HCT116 (cell line): ENCODE measurements at regions not wholly inside any gene's neighbourhood (a gene's known extent, or its start where the extent isn't known, plus 50 kb on each side); places are given as distances from the start of the nearest gene placed in this dataset.

Source experiments
- ATAC-seq: fragments of 200-7000 bp; cut with Tn5 transposase; 2 replicates; pipeline ENCODE4 v1.9.1; 2020; ENCODE audit warnings: mild to moderate bottlenecking, moderate library complexity
- BruUV-seq: library from RNA; stranded (reverse); fragments of 400-500 nt; replicated peaks from 2 replicates; lab custom pipeline; 2021; lab: Mats Ljungman, UMichigan
- CTCF ChIA-PET: fragments of 300-600 bp; sonication (Branson Sonifier 250); formaldehyde crosslinking; loops from one replicate; lab custom pipeline; 2021; ENCODE audit warnings: antibody characterized with exemption; lab: Charles Lee
- POLR2A ChIA-PET: fragments of 300-600, 350-600 bp; sonication (Branson Sonifier 250); formaldehyde crosslinking; loops from one replicate; lab custom pipeline; 2021; ENCODE audit warnings: antibody characterized with exemption; lab: Charles Lee
- RAD21 ChIA-PET, 2 experiments: fragments of 300-600 bp; sonication (Branson Sonifier 250); formaldehyde crosslinking; loops; one replicate each; lab custom pipeline; 2023; ENCODE audit warnings: low total read pairs in 2 of 2; ENCODE audit not compliant: uncharacterized antibody in 2 of 2, unreplicated experiment in 2 of 2, low non-redundant PET in 1 of 2; lab: Charles Lee
- DNase-seq: peaks from one replicate; pipeline ENCODE4 v3.0.0-alpha.2; 2010; ENCODE audit warnings: low read depth, low spot score
- H2AFZ ChIP-seq: fragments of 200-600 bp; shearing (Covaris generic), sonication (generic); 2 replicates; pipeline ENCODE4 v1.6.1; 2017; ENCODE audit warnings: low read depth, mixed run types, mixed read lengths, antibody characterized with exemption, low read length; ENCODE audit not compliant: poor library complexity, severe bottlenecking
- H3K27ac ChIP-seq: 2 replicates; pipeline ENCODE4 v1.5.1; 2012; ENCODE audit warnings: low read depth, low read length
- H3K27me3 ChIP-seq: fragments of 200-600 bp; sonication (generic); 2 replicates; pipeline ENCODE4 v1.6.1; 2016; ENCODE audit warnings: mixed run types, low read length, mixed read lengths; ENCODE audit not compliant: insufficient read depth
- H3K36me3 ChIP-seq, 2 experiments: fragments of 200-500 bp in 1 of 2; fragments of 200-600 bp in 1 of 2; sonication (Bioruptor generic) in 1 of 2; sonication (generic) in 1 of 2; 2 replicates each; pipeline versions ENCODE4 v1.5.1 to v1.6.1; 2014 to 2016; ENCODE audit warnings: low read length in 2 of 2, inconsistent platforms in 1 of 2, mixed read lengths in 1 of 2, mixed run types in 1 of 2; ENCODE audit not compliant: insufficient read depth in 2 of 2, control insufficient read depth in 1 of 2
- H3K4me1 ChIP-seq, 2 experiments: fragments of 200-600 bp in 1 of 2; sonication (generic) in 1 of 2; 2 replicates each; pipeline versions ENCODE4 v1.5.1 to v1.6.1; 2012 to 2017; ENCODE audit warnings: low read length in 2 of 2, inconsistent platforms in 1 of 2, mild to moderate bottlenecking in 1 of 2, mixed read lengths in 1 of 2, mixed run types in 1 of 2, moderate library complexity in 1 of 2; ENCODE audit not compliant: insufficient read depth in 2 of 2, control insufficient read depth in 1 of 2
- H3K4me2 ChIP-seq: fragments of 200-600 bp; sonication (generic); 2 replicates; pipeline ENCODE4 v1.6.1; 2017; ENCODE audit warnings: mixed run types, low read length, mixed read lengths
- H3K4me3 ChIP-seq, 2 experiments: fragments of 200-600 bp in 1 of 2; sonication (generic) in 1 of 2; replicated peaks in 1 of 2; 2 replicates each; pipeline ENCODE4 v1.5.1; 2011 to 2016; ENCODE audit warnings: low read length in 2 of 2, control low read depth in 1 of 2, low read depth in 1 of 2, mild to moderate bottlenecking in 1 of 2, mixed read lengths in 1 of 2, mixed run types in 1 of 2
- H3K79me2 ChIP-seq: fragments of 200-600 bp; sonication (generic); 2 replicates; pipeline ENCODE4 v1.6.1; 2017; ENCODE audit warnings: mild to moderate bottlenecking, mixed run types, low read length, moderate library complexity, mixed read lengths; ENCODE audit not compliant: insufficient read depth
- H3K9ac ChIP-seq: fragments of 200-600 bp; sonication (generic); 2 replicates; pipeline ENCODE4 v1.6.1; 2016; ENCODE audit warnings: low read length, mixed read lengths
- H3K9me2 ChIP-seq: fragments of 200-600 bp; sonication (generic), shearing (Covaris generic); 2 replicates; pipeline ENCODE4 v1.6.1; 2017; ENCODE audit warnings: mixed run types, mild to moderate bottlenecking, moderate library complexity; ENCODE audit not compliant: insufficient read depth
- H3K9me3 ChIP-seq, 2 experiments: fragments of 200-500 bp in 1 of 2; fragments of 200-600 bp in 1 of 2; sonication (Bioruptor generic) in 1 of 2; sonication (generic) in 1 of 2; 2 replicates each; pipeline ENCODE4 v1.6.1; 2014 to 2017; ENCODE audit warnings: low read length in 2 of 2, mixed read lengths in 2 of 2, inconsistent platforms in 1 of 2, low read depth in 1 of 2, mild to moderate bottlenecking in 1 of 2, mixed run types in 1 of 2, moderate library complexity in 1 of 2; ENCODE audit not compliant: control insufficient read depth in 1 of 2, insufficient read depth in 1 of 2
- H4K20me1 ChIP-seq: fragments of 200-600 bp; sonication (generic), shearing (Covaris generic); 2 replicates; pipeline ENCODE4 v1.6.1; 2017; ENCODE audit warnings: mixed run types, mild to moderate bottlenecking, moderate library complexity; ENCODE audit not compliant: insufficient read depth
- CBX3 ChIP-seq: IDR thresholded peaks from 2 replicates; pipeline ENCODE4 v1.6.1; 2012; ENCODE audit warnings: low read depth
- ELF1 ChIP-seq: IDR thresholded peaks from 2 replicates; pipeline ENCODE4 v1.6.1; 2012; ENCODE audit warnings: low read depth, borderline replicate concordance
- EZH2 ChIP-seq: fragments of 200-600 bp; sonication (generic); IDR thresholded peaks from 2 replicates; pipeline ENCODE4 v1.6.1; 2017; ENCODE audit warnings: antibody characterized with exemption, mixed run types
- FOSL1 ChIP-seq: IDR thresholded peaks from 2 replicates; pipeline ENCODE4 v1.6.1; 2012; ENCODE audit warnings: low read depth
- JUND ChIP-seq: IDR thresholded peaks from 2 replicates; pipeline ENCODE4 v1.6.1; 2012
- POLR2A ChIP-seq: IDR thresholded peaks from 2 replicates; pipeline ENCODE4 v1.7.0; 2011; ENCODE audit warnings: borderline replicate concordance; ENCODE audit not compliant: insufficient read depth, insufficient read length; ENCODE audit errors: extremely low read depth
- POLR2AphosphoS5 ChIP-seq: IDR thresholded peaks from 2 replicates; pipeline ENCODE4 v1.6.1; 2011; ENCODE audit warnings: mild to moderate bottlenecking, low read depth, low read length, moderate library complexity
- SIN3A ChIP-seq: IDR thresholded peaks from 2 replicates; pipeline ENCODE4 v1.6.1; 2012; ENCODE audit warnings: low read depth
- SP1 ChIP-seq: IDR thresholded peaks from 2 replicates; pipeline ENCODE4 v1.6.1; 2012; ENCODE audit warnings: low read depth
- TCF7L2 ChIP-seq: IDR thresholded peaks from 2 replicates; pipeline ENCODE4 v1.7.0; 2011; ENCODE audit warnings: borderline replicate concordance, inconsistent platforms; ENCODE audit not compliant: insufficient read depth, insufficient read length; ENCODE audit errors: extremely low read depth
- ZBTB33 ChIP-seq: IDR thresholded peaks from 2 replicates; pipeline ENCODE4 v1.6.1; 2011; ENCODE audit warnings: mild to moderate bottlenecking, low read length, moderate library complexity; ENCODE audit not compliant: insufficient replicate concordance; ENCODE audit errors: extremely low read depth
- ZFX ChIP-seq: fragments of 450-650 bp; IDR thresholded peaks from 2 replicates; pipeline ENCODE4 v1.6.1; 2017
- intact Hi-C: fragments of 100-400 bp; cut with micrococcal nuclease; formaldehyde crosslinking; loops from 2 replicates; pipeline ENCODE4 v1.10.0; 2022
- TF ChIP-seq, protein P1 (sequence below), 3 experiments: fragments of 200-600 bp in 1 of 3; sonication (generic) in 1 of 3; IDR thresholded peaks in 2 of 3; conservative IDR thresholded peaks in 1 of 3; 2 replicates each; pipeline ENCODE4 v1.5.1; 2012 to 2017; ENCODE audit warnings: low read depth in 2 of 3, low read length in 2 of 3, antibody characterized with exemption in 1 of 3, borderline replicate concordance in 1 of 3, control low read depth in 1 of 3, mild to moderate bottlenecking in 1 of 3, mixed read lengths in 1 of 3, mixed run types in 1 of 3, moderate library complexity in 1 of 3; ENCODE audit not compliant: insufficient read depth in 1 of 3
- TF ChIP-seq, protein P2 (sequence below): IDR thresholded peaks from 2 replicates; pipeline ENCODE4 v1.6.1; 2012
- TF ChIP-seq, protein P3 (sequence below): IDR thresholded peaks from 2 replicates; pipeline ENCODE4 v1.6.1; 2012; ENCODE audit warnings: low read depth

DNA sequence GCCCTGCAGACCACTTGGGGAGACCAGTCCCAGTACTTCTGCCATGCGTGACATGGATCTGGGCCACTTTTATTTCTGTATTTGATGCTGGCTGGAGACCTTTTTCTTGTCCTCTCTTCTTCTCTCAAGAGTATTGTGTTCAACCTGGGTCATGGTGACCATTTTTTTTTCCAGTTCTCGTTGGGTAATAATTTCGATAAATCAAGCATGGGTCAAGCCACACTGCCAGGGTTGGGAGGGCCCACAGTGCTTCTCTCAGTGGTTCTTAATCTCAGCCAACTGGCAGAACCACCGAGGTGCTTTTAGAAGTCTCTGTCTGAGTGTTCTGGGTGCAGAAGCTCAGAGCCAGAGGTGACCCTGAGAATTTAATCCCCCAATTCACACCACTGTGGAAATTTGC, 269.9 kb downstream of the SEC23IP start:
- Histone ChIP-seq H3K27me3 (peaks cover 17% of the 10 kb centered on the region), H3K79me2 (no peaks in the 10 kb centered on the region), H3K4me3 (no peak overlapping the region), H3K4me1 (no peaks in the 10 kb centered on the region), H3K4me2 (no peak overlapping the region), H3K9ac (no peak overlapping the region), H2AFZ (no peak overlapping the region)
- no peak for ATAC-seq
- ChIA-PET CTCF (no interaction called here), RAD21 (no interaction called here), POLR2A (no interaction called here)
- no peak for DNase-seq
- intact Hi-C loops, result no loop called here
- TF ChIP-seq CBX3 (no peak), TCF7L2 (no peak), SP1 (no peak), POLR2A (no peak), POLR2AphosphoS5 (no peak), JUND (no peak), FOSL1 (no peak), SIN3A (no peak), EZH2 (no peak), ZFX (no peak), ZBTB33 (no peak), ELF1 (no peak)
- TF ChIP-seq, protein P1, sequence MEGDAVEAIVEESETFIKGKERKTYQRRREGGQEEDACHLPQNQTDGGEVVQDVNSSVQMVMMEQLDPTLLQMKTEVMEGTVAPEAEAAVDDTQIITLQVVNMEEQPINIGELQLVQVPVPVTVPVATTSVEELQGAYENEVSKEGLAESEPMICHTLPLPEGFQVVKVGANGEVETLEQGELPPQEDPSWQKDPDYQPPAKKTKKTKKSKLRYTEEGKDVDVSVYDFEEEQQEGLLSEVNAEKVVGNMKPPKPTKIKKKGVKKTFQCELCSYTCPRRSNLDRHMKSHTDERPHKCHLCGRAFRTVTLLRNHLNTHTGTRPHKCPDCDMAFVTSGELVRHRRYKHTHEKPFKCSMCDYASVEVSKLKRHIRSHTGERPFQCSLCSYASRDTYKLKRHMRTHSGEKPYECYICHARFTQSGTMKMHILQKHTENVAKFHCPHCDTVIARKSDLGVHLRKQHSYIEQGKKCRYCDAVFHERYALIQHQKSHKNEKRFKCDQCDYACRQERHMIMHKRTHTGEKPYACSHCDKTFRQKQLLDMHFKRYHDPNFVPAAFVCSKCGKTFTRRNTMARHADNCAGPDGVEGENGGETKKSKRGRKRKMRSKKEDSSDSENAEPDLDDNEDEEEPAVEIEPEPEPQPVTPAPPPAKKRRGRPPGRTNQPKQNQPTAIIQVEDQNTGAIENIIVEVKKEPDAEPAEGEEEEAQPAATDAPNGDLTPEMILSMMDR (IDR thresholded peaks at IDR 0.05 in 2 of 3, conservative IDR thresholded peaks at IDR 0.05 in 1 of 3; ENCODE audit: borderline replicate concordance in 1 of 3, insufficient read depth in 1 of 3, low read depth in 2 of 3, low read length in 2 of 3), result no peak
- TF ChIP-seq, protein P2, sequence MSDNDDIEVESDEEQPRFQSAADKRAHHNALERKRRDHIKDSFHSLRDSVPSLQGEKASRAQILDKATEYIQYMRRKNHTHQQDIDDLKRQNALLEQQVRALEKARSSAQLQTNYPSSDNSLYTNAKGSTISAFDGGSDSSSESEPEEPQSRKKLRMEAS, result no peak
- TF ChIP-seq, protein P3, sequence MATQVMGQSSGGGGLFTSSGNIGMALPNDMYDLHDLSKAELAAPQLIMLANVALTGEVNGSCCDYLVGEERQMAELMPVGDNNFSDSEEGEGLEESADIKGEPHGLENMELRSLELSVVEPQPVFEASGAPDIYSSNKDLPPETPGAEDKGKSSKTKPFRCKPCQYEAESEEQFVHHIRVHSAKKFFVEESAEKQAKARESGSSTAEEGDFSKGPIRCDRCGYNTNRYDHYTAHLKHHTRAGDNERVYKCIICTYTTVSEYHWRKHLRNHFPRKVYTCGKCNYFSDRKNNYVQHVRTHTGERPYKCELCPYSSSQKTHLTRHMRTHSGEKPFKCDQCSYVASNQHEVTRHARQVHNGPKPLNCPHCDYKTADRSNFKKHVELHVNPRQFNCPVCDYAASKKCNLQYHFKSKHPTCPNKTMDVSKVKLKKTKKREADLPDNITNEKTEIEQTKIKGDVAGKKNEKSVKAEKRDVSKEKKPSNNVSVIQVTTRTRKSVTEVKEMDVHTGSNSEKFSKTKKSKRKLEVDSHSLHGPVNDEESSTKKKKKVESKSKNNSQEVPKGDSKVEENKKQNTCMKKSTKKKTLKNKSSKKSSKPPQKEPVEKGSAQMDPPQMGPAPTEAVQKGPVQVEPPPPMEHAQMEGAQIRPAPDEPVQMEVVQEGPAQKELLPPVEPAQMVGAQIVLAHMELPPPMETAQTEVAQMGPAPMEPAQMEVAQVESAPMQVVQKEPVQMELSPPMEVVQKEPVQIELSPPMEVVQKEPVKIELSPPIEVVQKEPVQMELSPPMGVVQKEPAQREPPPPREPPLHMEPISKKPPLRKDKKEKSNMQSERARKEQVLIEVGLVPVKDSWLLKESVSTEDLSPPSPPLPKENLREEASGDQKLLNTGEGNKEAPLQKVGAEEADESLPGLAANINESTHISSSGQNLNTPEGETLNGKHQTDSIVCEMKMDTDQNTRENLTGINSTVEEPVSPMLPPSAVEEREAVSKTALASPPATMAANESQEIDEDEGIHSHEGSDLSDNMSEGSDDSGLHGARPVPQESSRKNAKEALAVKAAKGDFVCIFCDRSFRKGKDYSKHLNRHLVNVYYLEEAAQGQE, result no peak
- TF ChIP-seq, all 23 proteins: peak for 0
- Histone ChIP-seq H3K27ac (no peak overlapping the region), H4K20me1 (no peaks in the 10 kb centered on the region), H3K9me2 (no peaks in the 10 kb centered on the region), H3K36me3 (no peaks in the 10 kb centered on the region), H3K9me3 (no peaks in the 10 kb centered on the region)
- BruUV-seq, result no TSS peak
